LNCaP clone FGC (cell line): ENCODE measurements at regions not wholly inside any gene's neighbourhood (a gene's known extent, or its start where the extent isn't known, plus 50 kb on each side); places are given as distances from the start of the nearest gene placed in this dataset.

Source experiments
- DNase-seq: peaks from one replicate; pipeline ENCODE4 v3.0.0-alpha.2; 2011; ENCODE audit warnings: low read depth
- H3K4me3 ChIP-seq: 2 replicates; pipeline ENCODE4 v1.5.1; 2011; ENCODE audit warnings: mild to moderate bottlenecking, low read depth, low read length, control low read depth
- TF ChIP-seq, protein P1 (sequence below): IDR thresholded peaks from 2 replicates; pipeline ENCODE4 v1.5.1; 2012; ENCODE audit warnings: mild to moderate bottlenecking; ENCODE audit not compliant: control insufficient read depth, insufficient read depth; ENCODE audit errors: extremely low read depth

DNA sequence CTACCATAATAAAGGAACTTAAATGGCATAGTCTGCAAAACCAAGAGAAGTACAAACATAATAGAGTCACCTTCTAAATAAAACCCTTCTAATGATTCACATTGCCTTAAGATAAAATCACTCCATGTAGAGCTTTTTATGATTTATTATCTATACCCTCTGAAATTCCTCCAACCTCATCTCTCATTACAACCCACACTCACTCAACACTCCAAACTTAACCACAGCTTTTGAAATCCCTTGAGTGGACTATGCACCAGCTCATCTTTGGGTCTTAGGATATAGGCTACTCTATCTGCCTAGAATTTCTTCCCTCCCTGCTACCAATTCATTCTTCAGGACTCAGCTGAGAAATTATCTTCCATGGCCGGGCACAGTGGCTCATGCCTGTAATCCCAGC, 122.5 kb downstream of the CETN3 start:
- no peak overlapping the region for H3K4me3 ChIP-seq
- DNase-seq: no peak
- TF ChIP-seq, protein P1, sequence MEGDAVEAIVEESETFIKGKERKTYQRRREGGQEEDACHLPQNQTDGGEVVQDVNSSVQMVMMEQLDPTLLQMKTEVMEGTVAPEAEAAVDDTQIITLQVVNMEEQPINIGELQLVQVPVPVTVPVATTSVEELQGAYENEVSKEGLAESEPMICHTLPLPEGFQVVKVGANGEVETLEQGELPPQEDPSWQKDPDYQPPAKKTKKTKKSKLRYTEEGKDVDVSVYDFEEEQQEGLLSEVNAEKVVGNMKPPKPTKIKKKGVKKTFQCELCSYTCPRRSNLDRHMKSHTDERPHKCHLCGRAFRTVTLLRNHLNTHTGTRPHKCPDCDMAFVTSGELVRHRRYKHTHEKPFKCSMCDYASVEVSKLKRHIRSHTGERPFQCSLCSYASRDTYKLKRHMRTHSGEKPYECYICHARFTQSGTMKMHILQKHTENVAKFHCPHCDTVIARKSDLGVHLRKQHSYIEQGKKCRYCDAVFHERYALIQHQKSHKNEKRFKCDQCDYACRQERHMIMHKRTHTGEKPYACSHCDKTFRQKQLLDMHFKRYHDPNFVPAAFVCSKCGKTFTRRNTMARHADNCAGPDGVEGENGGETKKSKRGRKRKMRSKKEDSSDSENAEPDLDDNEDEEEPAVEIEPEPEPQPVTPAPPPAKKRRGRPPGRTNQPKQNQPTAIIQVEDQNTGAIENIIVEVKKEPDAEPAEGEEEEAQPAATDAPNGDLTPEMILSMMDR: no peak

DNA sequence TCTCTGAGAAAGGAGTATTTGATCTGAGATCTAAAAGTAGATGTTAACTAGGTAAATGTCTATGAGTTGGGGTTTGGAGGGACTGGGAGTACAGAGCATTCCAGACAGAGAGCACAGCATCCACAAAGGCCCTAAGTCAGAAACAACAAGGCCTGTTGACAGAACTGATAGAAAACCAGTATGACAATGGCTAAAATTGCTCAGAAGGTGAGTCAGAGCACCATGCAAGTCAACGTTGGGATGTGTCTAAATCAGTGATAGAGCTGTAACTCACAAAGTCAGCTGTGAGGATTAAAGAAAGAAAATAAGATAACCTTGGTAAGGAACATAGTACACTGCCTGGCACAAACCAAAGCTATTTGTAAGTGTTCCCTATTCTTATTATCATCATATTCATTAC, 124.0 kb downstream of the CETN3 start:
- TF ChIP-seq, protein P1: no peak

DNA sequence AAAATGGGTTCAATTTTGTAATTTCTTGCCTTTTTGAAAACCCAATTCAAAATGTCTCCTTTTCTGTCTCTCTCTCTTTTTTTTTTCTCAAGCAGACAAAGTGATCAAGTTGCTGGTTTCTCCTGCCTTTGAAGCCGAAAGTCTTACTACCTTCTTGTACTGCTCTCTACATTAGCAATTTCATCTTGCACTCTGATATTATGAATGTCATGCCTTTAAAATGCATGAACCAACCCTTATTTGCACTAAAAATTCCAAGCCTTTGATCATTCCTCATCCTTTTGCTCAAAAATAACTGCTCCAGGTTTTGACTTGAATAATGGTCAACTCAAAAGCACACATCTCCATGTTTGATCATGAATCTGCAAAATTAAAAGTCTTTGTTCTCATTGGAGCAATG, 125.2 kb downstream of the CETN3 start:
- TF ChIP-seq, protein P1: no peak
- no peak overlapping the region for H3K4me3 ChIP-seq
- DNase-seq: no peak

More for the DNA sequence above, 124.0 kb downstream of the CETN3 start:
- no peak overlapping the region for H3K4me3 ChIP-seq
- DNase-seq: no peak

DNA sequence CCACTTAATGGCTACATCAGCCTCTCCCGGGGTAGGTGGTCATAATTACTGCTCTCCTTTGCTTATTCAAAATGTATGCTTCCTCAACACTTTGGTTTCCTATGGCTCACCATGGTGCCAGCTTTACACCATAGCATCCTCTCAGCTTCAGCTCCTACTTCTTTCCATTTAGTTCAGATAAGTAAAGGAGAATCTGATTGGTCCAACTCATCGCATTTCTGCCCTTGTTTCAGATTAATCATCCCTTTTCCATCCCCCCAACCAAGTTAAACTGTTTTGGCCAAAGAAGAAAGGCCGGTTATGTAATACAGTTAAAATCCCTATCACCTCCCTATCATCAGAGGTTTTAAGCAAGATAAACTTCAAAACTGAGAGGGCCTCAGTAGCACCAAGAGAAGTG, 130.5 kb downstream of the CETN3 start:
- no peak overlapping the region for H3K4me3 ChIP-seq
- TF ChIP-seq, protein P1: no peak
- no peak for DNase-seq

DNA sequence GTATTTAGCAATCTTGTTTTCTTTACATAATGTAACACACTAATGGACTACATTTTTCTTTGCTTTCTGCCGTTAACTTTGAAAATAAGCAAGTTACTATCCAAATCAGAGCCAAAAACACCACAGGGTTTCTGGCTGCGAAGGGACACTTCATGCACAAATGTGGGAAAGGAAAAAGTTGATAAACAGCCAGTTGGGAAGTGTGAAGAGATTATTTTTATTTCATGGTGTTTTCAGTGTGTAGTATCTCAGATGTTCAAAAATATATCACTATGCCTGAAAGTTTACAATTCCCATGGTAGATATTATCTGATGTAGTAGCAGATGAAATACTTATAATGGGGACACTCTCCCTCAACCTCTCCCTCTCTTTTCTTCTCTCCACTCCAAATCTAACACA, 135.3 kb downstream of the CETN3 start:
- no peak overlapping the region for H3K4me3 ChIP-seq
- TF ChIP-seq, protein P1: no peak

DNA sequence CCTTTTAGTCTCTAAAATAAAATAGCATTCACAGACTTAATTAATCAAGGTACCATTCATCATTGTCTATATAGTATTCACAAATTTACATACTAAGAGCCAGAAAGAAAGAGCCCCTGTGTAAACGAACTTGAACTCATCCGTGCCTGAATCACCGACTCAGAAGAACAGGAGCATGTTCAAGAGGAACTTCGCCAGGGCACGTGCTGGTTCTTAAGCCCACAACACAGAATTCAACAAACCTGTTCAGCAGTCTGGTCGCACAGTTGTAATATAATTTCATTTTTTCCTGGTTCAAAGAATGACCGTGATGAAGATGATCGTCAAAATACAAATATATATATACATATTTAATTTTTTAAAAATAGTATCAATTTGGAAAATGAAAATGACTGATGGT, 141.9 kb downstream of the CETN3 start:
- TF ChIP-seq, protein P1: no peak

More for the DNA sequence above, 135.3 kb downstream of the CETN3 start:
- no peak for DNase-seq

DNA sequence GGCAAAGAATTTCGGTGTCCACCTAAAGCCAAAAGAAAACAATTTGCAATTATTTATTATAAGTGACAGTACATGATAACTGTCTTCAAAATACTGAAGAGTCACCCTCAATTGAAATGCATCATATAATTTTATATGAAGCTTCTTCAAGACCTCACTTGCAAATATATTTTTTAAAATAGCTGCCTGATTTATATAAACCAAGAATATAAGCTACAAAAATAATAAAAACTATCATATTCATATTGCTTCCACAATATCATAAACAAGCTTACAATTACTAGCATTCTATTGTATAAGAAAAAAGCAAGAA, 144.1 kb downstream of the CETN3 start:
- TF ChIP-seq, protein P1: no peak
- no peak for DNase-seq
- H3K4me3 ChIP-seq: no peak overlapping the region

More for the DNA sequence above, 141.9 kb downstream of the CETN3 start:
- no peak overlapping the region for H3K4me3 ChIP-seq
- DNase-seq: peak; percentile 17
